OCI-LY7 (cell line): ENCODE measurements at regions not wholly inside any gene's neighbourhood (a gene's known extent, or its start where the extent isn't known, plus 50 kb on each side); places are given as distances from the start of the nearest gene placed in this dataset.

Experiments used
- BruUV-seq: library from RNA; stranded (reverse); fragments of 400-500 nt; replicated peaks from 2 replicates; lab custom pipeline; 2021; lab: Mats Ljungman, UMichigan
- CTCF ChIA-PET: fragments of 300-600 bp; sonication (Branson Sonifier 250); formaldehyde crosslinking; loops from one replicate; lab custom pipeline; 2022; ENCODE audit warnings: antibody characterized with exemption; ENCODE audit not compliant: unreplicated experiment; lab: Charles Lee
- POLR2A ChIA-PET: fragments of 300-600 bp; sonication (Branson Sonifier 250); formaldehyde crosslinking; loops from one replicate; lab custom pipeline; 2022; ENCODE audit warnings: antibody characterized with exemption; lab: Charles Lee
- DNase-seq: peaks from one replicate; pipeline ENCODE4 v3.0.0-alpha.2; 2015; ENCODE audit warnings: low spot score
- H2AFZ ChIP-seq: fragments of 200-600 bp; sonication (generic), shearing (Covaris generic); 2 replicates; pipeline ENCODE4 v1.6.1; 2014; ENCODE audit warnings: mild to moderate bottlenecking, antibody characterized with exemption, low read length, moderate library complexity
- H3K27ac ChIP-seq: fragments of 200-600 bp; sonication (generic); 2 replicates; pipeline ENCODE4 v1.5.1; 2014; ENCODE audit warnings: mixed run types, low read depth, mild to moderate bottlenecking, moderate library complexity, low read length, inconsistent platforms; ENCODE audit not compliant: poor library complexity, severe bottlenecking
- H3K36me3 ChIP-seq: fragments of 200-600 bp; sonication (generic); 2 replicates; pipeline ENCODE4 v1.6.1; 2014; ENCODE audit warnings: mild to moderate bottlenecking, antibody characterized with exemption, low read length, moderate library complexity, mixed read lengths; ENCODE audit not compliant: insufficient read depth
- H3K4me1 ChIP-seq: fragments of 200-600 bp; sonication (generic); 2 replicates; pipeline ENCODE4 v1.5.1; 2014; ENCODE audit warnings: mild to moderate bottlenecking, low read length; ENCODE audit not compliant: insufficient read depth, poor library complexity, severe bottlenecking
- H3K4me2 ChIP-seq: fragments of 200-600 bp; sonication (generic); 2 replicates; pipeline ENCODE4 v1.6.1; 2014; ENCODE audit warnings: mild to moderate bottlenecking, low read length
- H3K4me3 ChIP-seq: fragments of 200-600 bp; sonication (generic); 2 replicates; pipeline ENCODE4 v1.5.1; 2014; ENCODE audit warnings: mild to moderate bottlenecking, low read depth, low read length; ENCODE audit not compliant: poor library complexity, severe bottlenecking
- H3K79me2 ChIP-seq: fragments of 200-600 bp; sonication (generic); 2 replicates; pipeline ENCODE4 v1.6.1; 2016; ENCODE audit warnings: low read depth, mild to moderate bottlenecking, low read length, moderate library complexity, mixed read lengths; ENCODE audit not compliant: insufficient read depth
- H3K9me2 ChIP-seq: fragments of 200-600 bp; sonication (generic); 2 replicates; pipeline ENCODE4 v1.6.1; 2016; ENCODE audit warnings: mild to moderate bottlenecking, low read length, mixed read lengths; ENCODE audit not compliant: insufficient read depth
- H3K9me3 ChIP-seq: fragments of 200-600 bp; sonication (generic); 2 replicates; pipeline ENCODE4 v1.6.1; 2014; ENCODE audit warnings: mild to moderate bottlenecking, mixed run types, low read length, mixed read lengths
- H4K20me1 ChIP-seq: fragments of 200-600 bp; sonication (generic); 2 replicates; pipeline ENCODE4 v1.6.1; 2014; ENCODE audit warnings: mild to moderate bottlenecking, antibody characterized with exemption, low read length, moderate library complexity, mixed read lengths; ENCODE audit not compliant: insufficient read depth
- CTCF ChIP-seq: fragments of 200-600 bp; sonication (generic); conservative IDR thresholded peaks from 2 replicates; pipeline ENCODE4 v1.5.1; 2014; ENCODE audit warnings: mild to moderate bottlenecking, antibody characterized with exemption, low read length, moderate library complexity, mixed read lengths
- EZH2phosphoT487 ChIP-seq: fragments of 200-600 bp; sonication (generic); IDR thresholded peaks from 2 replicates; pipeline ENCODE4 v1.6.1; 2018; ENCODE audit warnings: low read depth, borderline replicate concordance, mild to moderate bottlenecking, mixed run types, antibody characterized with exemption, low read length, moderate library complexity, mixed read lengths
- intact Hi-C: fragments of 100-400 bp; cut with micrococcal nuclease; formaldehyde crosslinking; loops from one replicate; pipeline ENCODE4 v1.10.0; 2022; ENCODE audit not compliant: unreplicated experiment

- H3K27ac ChIP-seq = no peak overlapping the region
- peaks cover 4% of the 10 kb centered on the region; the same call in 1 of the 2 replicates for H3K9me3 ChIP-seq
- H3K4me3 ChIP-seq = no peak overlapping the region
- H3K9me2 ChIP-seq = no peaks in the 10 kb centered on the region
- BruUV-seq = no TSS peak
- CTCF ChIA-PET = no interaction called here
- TF ChIP-seq CTCF = no peak
- no peak for TF ChIP-seq EZH2phosphoT487
- intact Hi-C loops = no loop called here
- no peak for DNase-seq
- H2AFZ ChIP-seq = no peak overlapping the region
- H4K20me1 ChIP-seq = no peaks in the 10 kb centered on the region
- H3K79me2 ChIP-seq = no peaks in the 10 kb centered on the region
- no peaks in the 10 kb centered on the region for H3K36me3 ChIP-seq
- no peaks in the 10 kb centered on the region for H3K4me1 ChIP-seq
- POLR2A ChIA-PET = no interaction called here
- no peak overlapping the region for H3K4me2 ChIP-seq
These were observed 563.0 kb downstream of the SI start for GRCh38 chr3:164515256-164515655.

GRCh38 chr3:164514576-164514975 lies 563.7 kb downstream of the SI start:
- intact Hi-C loops = no loop called here
- no peaks in the 10 kb centered on the region for H4K20me1 ChIP-seq
- H3K4me3 ChIP-seq = no peak overlapping the region

More at GRCh38 chr3:164514576-164514975, 563.7 kb downstream of the SI start:
- no peak for DNase-seq
- Histone ChIP-seq H2AFZ (no peak overlapping the region), H3K9me3 (peaks cover 4% of the 10 kb centered on the region; the same call in 1 of the 2 replicates), H3K36me3 (no peaks in the 10 kb centered on the region), H3K27ac (no peak overlapping the region), H3K9me2 (no peaks in the 10 kb centered on the region), H3K79me2 (no peaks in the 10 kb centered on the region), H3K4me2 (no peak overlapping the region), H3K4me1 (no peaks in the 10 kb centered on the region)
- no TSS peak for BruUV-seq
- CTCF ChIA-PET = no interaction called here
- POLR2A ChIA-PET = no interaction called here
- no peak for TF ChIP-seq CTCF
- TF ChIP-seq EZH2phosphoT487 = no peak
